ENCODE measurements at regions not wholly inside any gene's neighbourhood (a gene's known extent, or its start where the extent isn't known, plus 50 kb on each side); places are given as distances from the start of the nearest gene placed in this dataset.

GRCh38 chr4:14272206-14272605 is 644.7 kb upstream of the BOD1L1 start:
- TF ChIP-seq CTCF (IDR thresholded peaks at IDR 0.05) (no peak), POLR2A (IDR thresholded peaks at IDR 0.05) (no peak)
